GM12874 (cell line): ENCODE measurements at regions not wholly inside any gene's neighbourhood (a gene's known extent, or its start where the extent isn't known, plus 50 kb on each side); places are given as distances from the start of the nearest gene placed in this dataset.

Source experiments
- CTCF ChIP-seq: IDR thresholded peaks from 2 replicates; pipeline ENCODE4 v1.5.1; 2011; ENCODE audit warnings: low read depth, mild to moderate bottlenecking, control low read depth, low read length, moderate library complexity; ENCODE audit not compliant: insufficient read depth

GRCh38 chrX:22406201-22406737, 133.6 kb downstream of the CBLL2 start:
- no peak for TF ChIP-seq CTCF

GRCh38 chrX:22409418-22409817, 136.7 kb downstream of the CBLL2 start:
- TF ChIP-seq CTCF: no peak

GRCh38 chrX:22424122-22424915, 151.6 kb downstream of the CBLL2 start:
- no peak for TF ChIP-seq CTCF

GRCh38 chrX:22424919-22425318, 152.2 kb downstream of the CBLL2 start:
- no peak for TF ChIP-seq CTCF

GRCh38 chrX:22429704-22430103, 157.0 kb downstream of the CBLL2 start:
- TF ChIP-seq CTCF: no peak

GRCh38 chrX:22430701-22431100, 158.0 kb downstream of the CBLL2 start:
- TF ChIP-seq CTCF: no peak

- TF ChIP-seq CTCF: no peak
Observed at GRCh38 chrX:22433292-22434070, 160.8 kb downstream of the CBLL2 start.
